ENCODE measurements at regions not wholly inside any gene's neighbourhood (a gene's known extent, or its start where the extent isn't known, plus 50 kb on each side); places are given as distances from the start of the nearest gene placed in this dataset.

DNA sequence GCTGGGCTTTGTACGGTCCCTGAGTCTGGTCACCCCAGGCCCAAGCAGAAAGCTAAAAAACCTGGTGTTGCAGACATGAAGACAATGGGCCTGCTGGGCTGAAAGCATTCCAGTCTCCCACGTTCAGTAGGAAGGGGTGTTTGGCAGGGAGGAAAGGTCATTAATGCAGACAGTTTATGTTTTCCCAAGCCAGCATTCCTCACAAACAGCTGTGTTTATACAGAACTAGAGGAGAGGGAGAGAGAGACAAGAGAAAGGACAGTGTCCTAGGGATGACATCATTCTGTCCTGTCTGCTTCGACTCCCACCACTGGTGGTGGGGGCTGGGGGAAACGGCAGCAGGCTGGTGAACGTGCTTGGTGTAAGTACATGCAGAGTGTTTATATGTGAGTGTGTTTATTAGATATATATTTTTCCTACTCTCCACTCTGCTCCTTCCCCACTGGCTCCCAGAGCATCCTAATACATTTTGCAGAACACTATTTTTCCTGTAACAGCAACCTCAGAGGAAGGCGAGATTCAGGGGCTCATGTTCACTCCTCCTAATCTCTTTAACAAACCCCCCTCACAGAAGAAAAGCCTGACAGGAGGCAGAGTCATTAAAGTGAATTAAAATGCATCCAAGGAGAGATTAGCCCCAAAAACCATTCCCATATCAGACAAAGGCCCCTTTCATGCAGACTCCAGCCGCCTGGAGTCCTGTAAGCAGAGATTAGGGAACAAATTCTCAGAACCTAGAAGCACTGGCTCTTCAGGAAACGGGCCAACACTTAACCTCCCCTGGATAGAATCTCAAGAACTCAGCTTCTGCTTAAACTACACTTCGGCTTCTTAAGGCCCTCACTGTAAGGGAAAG, 380.4 kb downstream of the TNS1 start:
- peak; percentile 33 for DNase-seq
- Mint-ChIP-seq H3K4me1 (peaks cover 66% of the 10 kb centered on the region), H3K27me3 (ENCODE audit: low read depth, poor library complexity) (peaks cover 2% of the 10 kb centered on the region), H3K36me3 (ENCODE audit: low read depth) (no peaks in the 10 kb centered on the region), H3K27ac (peak overlapping the region; percentile 98), H3K9me3 (no peaks in the 10 kb centered on the region), H3K4me3 (peak overlapping the region; percentile 47)
- TF ChIP-seq CTCF (IDR thresholded peaks at IDR 0.05) = no peak

- H3K27ac Mint-ChIP-seq = no peak overlapping the region
- no peaks in the 10 kb centered on the region for H3K36me3 Mint-ChIP-seq (ENCODE audit: low read depth)
- DNase-seq = no peak
- no peak for TF ChIP-seq CTCF (IDR thresholded peaks at IDR 0.05)
- H3K4me1 Mint-ChIP-seq = peaks cover 76% of the 10 kb centered on the region
- no peaks in the 10 kb centered on the region for H3K9me3 Mint-ChIP-seq
- peaks cover 2% of the 10 kb centered on the region for H3K27me3 Mint-ChIP-seq (ENCODE audit: low read depth, poor library complexity)
- no peak overlapping the region for H3K4me3 Mint-ChIP-seq
These were observed 381.4 kb downstream of the TNS1 start for GRCh38 chr2:217621391-217621801.

DNA sequence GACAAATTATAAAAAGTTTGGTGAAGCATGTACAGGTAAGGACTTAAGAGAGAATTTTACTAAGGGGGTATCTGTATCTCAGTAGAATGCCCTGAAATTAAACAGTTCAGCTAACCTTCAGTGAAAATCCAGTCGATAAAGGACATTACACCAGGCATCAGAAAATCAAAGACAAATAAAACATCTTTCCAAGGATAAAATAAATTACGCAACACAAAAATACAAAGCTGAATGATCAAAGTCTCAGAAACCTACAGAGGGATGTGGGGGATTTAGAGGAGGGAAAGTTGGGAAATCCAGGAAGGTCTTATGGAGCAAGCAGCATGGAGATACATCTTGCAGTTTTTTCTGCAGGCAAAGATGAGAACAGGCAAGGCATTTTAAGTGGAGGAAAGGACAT, 384.1 kb downstream of the TNS1 start:
- Mint-ChIP-seq H3K36me3 (ENCODE audit: low read depth) (no peaks in the 10 kb centered on the region), H3K4me1 (peaks cover 84% of the 10 kb centered on the region), H3K27ac (peak overlapping the region; percentile 32), H3K27me3 (ENCODE audit: low read depth, poor library complexity) (peaks cover 2% of the 10 kb centered on the region), H3K4me3 (no peak overlapping the region), H3K9me3 (no peaks in the 10 kb centered on the region)
- DNase-seq = no peak
- no peak for TF ChIP-seq CTCF (IDR thresholded peaks at IDR 0.05)

- peak; percentile 35 for DNase-seq
These were observed 385.2 kb downstream of the TNS1 start for GRCh38 chr2:217617616-217618022.

DNA sequence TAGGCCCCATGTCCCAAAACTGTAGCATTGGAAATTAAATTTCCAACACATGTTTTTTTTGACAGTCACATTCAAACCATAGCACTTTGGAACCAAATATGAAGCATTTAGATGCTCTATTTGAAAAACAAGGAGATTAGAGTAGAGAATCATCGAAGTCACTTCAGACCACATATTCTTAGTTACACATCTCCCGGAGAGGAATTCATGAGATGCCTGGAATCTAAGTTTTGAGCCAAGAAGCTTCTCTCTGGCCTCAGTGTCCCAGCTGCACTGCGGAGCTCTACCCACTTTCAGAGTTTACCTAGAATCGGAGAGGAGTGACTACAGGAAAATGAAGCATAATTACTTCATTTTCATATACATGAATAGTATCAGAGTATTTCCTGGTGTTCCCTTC, 385.9 kb downstream of the TNS1 start:
- Mint-ChIP-seq H3K9me3 (no peaks in the 10 kb centered on the region), H3K27ac (no peak overlapping the region), H3K4me1 (peaks cover 66% of the 10 kb centered on the region), H3K27me3 (ENCODE audit: low read depth, poor library complexity) (peaks cover 11% of the 10 kb centered on the region), H3K36me3 (ENCODE audit: low read depth) (no peaks in the 10 kb centered on the region), H3K4me3 (no peak overlapping the region)
- no peak for TF ChIP-seq CTCF (IDR thresholded peaks at IDR 0.05)
- DNase-seq = no peak

More at GRCh38 chr2:217617616-217618022, 385.2 kb downstream of the TNS1 start:
- TF ChIP-seq CTCF (IDR thresholded peaks at IDR 0.05) = no peak
- Mint-ChIP-seq H3K4me1 (peaks cover 73% of the 10 kb centered on the region), H3K36me3 (ENCODE audit: low read depth) (no peaks in the 10 kb centered on the region), H3K9me3 (no peaks in the 10 kb centered on the region), H3K27ac (peak overlapping the region; percentile 95), H3K4me3 (peak overlapping the region; percentile 46), H3K27me3 (ENCODE audit: low read depth, poor library complexity) (peaks cover 8% of the 10 kb centered on the region)

DNA sequence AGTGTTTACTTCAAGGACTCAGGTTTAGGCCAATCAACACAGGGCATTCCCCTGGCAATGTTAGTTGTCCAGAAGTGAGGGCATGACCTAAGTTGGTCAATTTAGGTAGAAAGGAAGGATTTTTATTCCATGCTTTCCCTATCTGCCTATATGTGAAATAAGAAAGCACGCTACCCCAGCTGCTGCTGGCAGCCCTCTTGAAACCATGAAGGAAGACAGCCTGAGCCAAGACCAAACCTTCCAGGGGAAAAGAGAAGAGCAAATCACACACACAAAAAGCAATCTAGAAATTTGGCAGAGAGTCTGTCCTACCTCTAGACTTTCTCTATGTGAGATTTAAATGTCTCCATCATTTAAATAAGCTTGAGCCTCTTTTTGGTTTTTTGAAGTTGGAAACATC, 387.6 kb downstream of the TNS1 start:
- no peak for DNase-seq
- H3K27me3 Mint-ChIP-seq (ENCODE audit: low read depth, poor library complexity) = peaks cover 12% of the 10 kb centered on the region
- peaks cover 63% of the 10 kb centered on the region for H3K4me1 Mint-ChIP-seq
- no peaks in the 10 kb centered on the region for H3K9me3 Mint-ChIP-seq
- no peak overlapping the region for H3K4me3 Mint-ChIP-seq
- H3K36me3 Mint-ChIP-seq (ENCODE audit: low read depth) = no peaks in the 10 kb centered on the region
- no peak for TF ChIP-seq CTCF (IDR thresholded peaks at IDR 0.05)
- H3K27ac Mint-ChIP-seq = no peak overlapping the region

Measured in nephron progenitor cell (in vitro differentiated cells).